ENCODE measurements at regions not wholly inside any gene's neighbourhood (a gene's known extent, or its start where the extent isn't known, plus 50 kb on each side); places are given as distances from the start of the nearest gene placed in this dataset.

GRCh38 chr2:52879561-52879960, 888.0 kb upstream of the CHAC2 start:
- TF ChIP-seq POLR2AphosphoS5 (IDR thresholded peaks at IDR 0.05) (no peak), EP300 (IDR thresholded peaks at IDR 0.05) (no peak), POLR2A (IDR thresholded peaks at IDR 0.05) (no peak)
- TF ChIP-seq, protein P1, sequence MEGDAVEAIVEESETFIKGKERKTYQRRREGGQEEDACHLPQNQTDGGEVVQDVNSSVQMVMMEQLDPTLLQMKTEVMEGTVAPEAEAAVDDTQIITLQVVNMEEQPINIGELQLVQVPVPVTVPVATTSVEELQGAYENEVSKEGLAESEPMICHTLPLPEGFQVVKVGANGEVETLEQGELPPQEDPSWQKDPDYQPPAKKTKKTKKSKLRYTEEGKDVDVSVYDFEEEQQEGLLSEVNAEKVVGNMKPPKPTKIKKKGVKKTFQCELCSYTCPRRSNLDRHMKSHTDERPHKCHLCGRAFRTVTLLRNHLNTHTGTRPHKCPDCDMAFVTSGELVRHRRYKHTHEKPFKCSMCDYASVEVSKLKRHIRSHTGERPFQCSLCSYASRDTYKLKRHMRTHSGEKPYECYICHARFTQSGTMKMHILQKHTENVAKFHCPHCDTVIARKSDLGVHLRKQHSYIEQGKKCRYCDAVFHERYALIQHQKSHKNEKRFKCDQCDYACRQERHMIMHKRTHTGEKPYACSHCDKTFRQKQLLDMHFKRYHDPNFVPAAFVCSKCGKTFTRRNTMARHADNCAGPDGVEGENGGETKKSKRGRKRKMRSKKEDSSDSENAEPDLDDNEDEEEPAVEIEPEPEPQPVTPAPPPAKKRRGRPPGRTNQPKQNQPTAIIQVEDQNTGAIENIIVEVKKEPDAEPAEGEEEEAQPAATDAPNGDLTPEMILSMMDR (IDR thresholded peaks at IDR 0.05): no peak
